ENCODE measurements at regions not wholly inside any gene's neighbourhood (a gene's known extent, or its start where the extent isn't known, plus 50 kb on each side); places are given as distances from the start of the nearest gene placed in this dataset.

- TF ChIP-seq CTCF (IDR thresholded peaks at IDR 0.05; ENCODE audit: low read depth, low read length, missing input control) (no peak), YY1 (IDR thresholded peaks at IDR 0.05) (no peak), REST (IDR thresholded peaks at IDR 0.05) (no peak), TAF1 (conservative IDR thresholded peaks at IDR 0.05) (no peak)
Measured at GRCh38 chr4:13989501-13989900, 362.0 kb upstream of the BOD1L1 start.

Data from liver (tissue), 3 donors.